ENCODE measurements at regions not wholly inside any gene's neighbourhood (a gene's known extent, or its start where the extent isn't known, plus 50 kb on each side); places are given as distances from the start of the nearest gene placed in this dataset.

DNA sequence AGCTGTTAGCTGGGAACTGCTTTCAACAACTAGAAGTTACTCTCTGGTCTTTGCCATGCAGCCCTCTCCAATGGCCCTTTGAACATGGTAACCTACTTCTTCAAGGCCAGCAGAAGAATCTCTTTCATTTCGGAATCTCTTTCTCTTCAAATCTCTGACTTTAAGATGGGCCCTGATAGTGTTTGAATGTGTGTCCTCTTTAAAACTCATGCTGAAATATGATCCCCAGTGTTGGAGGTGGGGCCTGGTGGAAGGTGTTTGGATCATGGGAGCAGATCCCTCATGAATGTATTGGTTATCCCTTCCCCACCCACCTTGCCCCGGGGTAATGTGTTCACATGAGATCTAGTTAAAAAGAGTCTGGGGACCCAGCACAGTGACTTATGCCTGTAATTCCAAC is 54.5 kb upstream of the SOX13 start:
- DNase-seq (ENCODE audit: low spot score), result no peak
- Mint-ChIP-seq H3K27ac (ENCODE audit: unreplicated experiment) (no peak overlapping the region), H3K36me3 (ENCODE audit: low read depth) (no peaks in the 10 kb centered on the region), H3K4me1 (ENCODE audit: low read depth) (no peaks in the 10 kb centered on the region), H3K4me3 (ENCODE audit: unreplicated experiment) (no peak overlapping the region), H3K27me3 (ENCODE audit: low read depth) (peaks cover 10% of the 10 kb centered on the region), H3K9me3 (ENCODE audit: low read depth) (peaks cover 2% of the 10 kb centered on the region)
- TF ChIP-seq, protein P1, sequence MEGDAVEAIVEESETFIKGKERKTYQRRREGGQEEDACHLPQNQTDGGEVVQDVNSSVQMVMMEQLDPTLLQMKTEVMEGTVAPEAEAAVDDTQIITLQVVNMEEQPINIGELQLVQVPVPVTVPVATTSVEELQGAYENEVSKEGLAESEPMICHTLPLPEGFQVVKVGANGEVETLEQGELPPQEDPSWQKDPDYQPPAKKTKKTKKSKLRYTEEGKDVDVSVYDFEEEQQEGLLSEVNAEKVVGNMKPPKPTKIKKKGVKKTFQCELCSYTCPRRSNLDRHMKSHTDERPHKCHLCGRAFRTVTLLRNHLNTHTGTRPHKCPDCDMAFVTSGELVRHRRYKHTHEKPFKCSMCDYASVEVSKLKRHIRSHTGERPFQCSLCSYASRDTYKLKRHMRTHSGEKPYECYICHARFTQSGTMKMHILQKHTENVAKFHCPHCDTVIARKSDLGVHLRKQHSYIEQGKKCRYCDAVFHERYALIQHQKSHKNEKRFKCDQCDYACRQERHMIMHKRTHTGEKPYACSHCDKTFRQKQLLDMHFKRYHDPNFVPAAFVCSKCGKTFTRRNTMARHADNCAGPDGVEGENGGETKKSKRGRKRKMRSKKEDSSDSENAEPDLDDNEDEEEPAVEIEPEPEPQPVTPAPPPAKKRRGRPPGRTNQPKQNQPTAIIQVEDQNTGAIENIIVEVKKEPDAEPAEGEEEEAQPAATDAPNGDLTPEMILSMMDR (IDR thresholded peaks at IDR 0.05), result no peak
